ENCODE measurements at regions not wholly inside any gene's neighbourhood (a gene's known extent, or its start where the extent isn't known, plus 50 kb on each side); places are given as distances from the start of the nearest gene placed in this dataset.

DNA sequence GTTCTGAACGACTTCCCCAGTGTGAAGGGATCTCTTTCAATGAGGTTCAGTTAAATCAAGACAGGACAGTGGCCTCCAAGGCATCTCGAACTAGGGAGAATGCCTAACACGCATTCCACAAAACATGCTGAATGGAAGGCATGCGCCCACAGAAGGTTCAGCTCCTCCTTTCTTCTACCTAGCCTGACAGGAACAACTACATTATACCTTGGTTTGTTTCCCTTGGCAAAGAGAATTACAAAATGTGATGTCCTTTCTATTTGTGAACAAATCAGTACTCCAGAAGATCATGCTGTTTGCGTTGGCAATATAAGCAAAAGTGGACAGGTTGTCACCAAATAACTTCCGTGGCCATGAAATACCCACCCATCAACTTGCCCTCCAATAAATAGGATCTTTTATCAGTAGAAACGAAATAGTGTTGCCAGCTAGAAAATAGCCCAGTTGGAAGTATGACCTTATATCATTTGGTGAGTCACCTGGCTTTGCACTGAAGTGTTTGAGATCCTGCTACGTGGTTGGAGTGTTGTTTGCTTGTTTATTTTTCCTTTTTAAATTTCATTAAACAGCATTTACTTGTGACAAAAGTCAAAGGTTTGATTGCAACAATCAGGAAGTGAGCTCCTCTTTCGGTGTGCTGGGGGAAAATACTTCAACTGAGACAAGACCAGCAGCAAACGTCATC lies 117.0 kb upstream of the FAM204A start:
- TF ChIP-seq, protein P1, sequence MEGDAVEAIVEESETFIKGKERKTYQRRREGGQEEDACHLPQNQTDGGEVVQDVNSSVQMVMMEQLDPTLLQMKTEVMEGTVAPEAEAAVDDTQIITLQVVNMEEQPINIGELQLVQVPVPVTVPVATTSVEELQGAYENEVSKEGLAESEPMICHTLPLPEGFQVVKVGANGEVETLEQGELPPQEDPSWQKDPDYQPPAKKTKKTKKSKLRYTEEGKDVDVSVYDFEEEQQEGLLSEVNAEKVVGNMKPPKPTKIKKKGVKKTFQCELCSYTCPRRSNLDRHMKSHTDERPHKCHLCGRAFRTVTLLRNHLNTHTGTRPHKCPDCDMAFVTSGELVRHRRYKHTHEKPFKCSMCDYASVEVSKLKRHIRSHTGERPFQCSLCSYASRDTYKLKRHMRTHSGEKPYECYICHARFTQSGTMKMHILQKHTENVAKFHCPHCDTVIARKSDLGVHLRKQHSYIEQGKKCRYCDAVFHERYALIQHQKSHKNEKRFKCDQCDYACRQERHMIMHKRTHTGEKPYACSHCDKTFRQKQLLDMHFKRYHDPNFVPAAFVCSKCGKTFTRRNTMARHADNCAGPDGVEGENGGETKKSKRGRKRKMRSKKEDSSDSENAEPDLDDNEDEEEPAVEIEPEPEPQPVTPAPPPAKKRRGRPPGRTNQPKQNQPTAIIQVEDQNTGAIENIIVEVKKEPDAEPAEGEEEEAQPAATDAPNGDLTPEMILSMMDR (IDR thresholded peaks at IDR 0.05), result no peak
- TF ChIP-seq POLR2A (IDR thresholded peaks at IDR 0.05), result no peak
